ENCODE measurements at regions not wholly inside any gene's neighbourhood (a gene's known extent, or its start where the extent isn't known, plus 50 kb on each side); places are given as distances from the start of the nearest gene placed in this dataset.
"Not testable (repeated sequence)": the region's sequence is repeated elsewhere in the genome, so short reads cannot be mapped to it uniquely, and the experiment has no call there.

DNA sequence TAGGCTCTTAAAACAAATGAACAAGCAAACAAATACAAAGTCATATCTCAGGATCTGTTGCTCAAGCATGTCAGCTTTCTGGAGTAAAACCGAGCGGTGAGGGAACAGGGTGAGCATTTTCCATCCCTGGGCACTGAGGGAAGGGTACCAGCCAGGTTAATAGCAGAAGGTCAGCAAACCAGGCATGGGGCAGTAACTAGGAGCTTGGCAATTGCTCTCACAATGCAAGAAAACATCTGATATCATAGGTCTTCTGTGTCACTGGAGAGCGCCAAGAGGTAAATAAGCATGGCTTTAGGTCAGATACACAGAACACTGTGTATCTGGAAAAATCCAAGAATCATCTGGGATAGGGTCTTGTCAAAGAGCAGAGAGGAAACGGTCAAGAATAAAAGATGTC is 521.7 kb upstream of the AUTS2 start:
- no peak for DNase-seq (ENCODE audit: low read depth in 2 of 2)

DNA sequence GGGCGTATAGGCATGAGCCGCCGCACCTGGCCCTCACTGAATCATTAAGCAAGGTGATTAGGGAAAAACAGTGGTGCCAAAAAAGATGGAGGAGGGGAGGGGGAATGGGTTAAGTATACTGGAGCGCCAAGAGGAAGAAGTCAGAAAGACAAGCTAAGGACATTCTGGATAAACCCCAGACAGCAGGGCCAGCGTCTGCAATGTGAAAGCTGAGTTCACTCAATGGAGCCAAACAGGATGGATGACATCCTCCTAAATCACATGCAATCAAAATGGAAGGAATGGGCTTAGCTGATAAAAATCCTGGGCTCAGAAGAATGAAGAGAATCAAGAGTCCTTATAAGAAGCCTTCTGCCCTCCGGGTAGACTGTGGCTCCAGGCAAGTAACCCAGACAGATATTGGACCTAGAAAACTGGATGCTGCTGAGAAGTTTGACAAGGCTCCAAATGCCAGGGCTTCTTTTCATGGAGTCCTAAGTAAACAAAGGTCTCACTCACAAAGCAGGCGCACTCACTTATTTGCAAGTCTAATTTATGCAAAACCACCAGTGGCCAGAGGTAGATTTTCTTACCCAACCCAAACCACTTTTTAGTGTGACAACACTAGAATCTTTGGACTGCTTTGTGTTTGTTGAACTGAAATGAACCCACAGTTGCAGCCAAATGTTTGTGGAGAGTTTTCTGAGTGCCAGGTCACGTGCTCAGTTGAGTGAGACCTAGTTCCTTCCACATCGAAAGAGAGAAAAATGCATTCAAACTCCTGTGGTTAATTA is 519.1 kb upstream of the AUTS2 start:
- DNase-seq (ENCODE audit: low read depth in 2 of 2): no peak

DNA sequence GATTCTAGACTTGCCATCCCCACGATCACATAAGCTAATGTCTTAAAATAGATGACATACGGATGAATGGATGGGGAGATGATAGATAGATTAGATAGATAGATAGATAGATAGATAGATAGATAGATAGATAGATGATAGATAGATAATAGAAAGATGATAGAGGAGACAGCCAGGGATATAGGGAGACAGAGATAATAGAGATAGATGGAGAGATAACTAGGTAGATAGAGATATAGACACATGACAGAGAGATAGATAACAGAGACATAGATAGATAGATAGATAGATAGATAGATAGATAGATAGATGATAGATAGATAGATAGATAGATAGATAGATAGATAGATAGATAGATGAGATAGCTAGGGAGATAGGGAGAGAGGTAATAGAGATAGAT is 511.0 kb upstream of the AUTS2 start:
- DNase-seq (ENCODE audit: low read depth in 2 of 2): not testable (repeated sequence)

DNA sequence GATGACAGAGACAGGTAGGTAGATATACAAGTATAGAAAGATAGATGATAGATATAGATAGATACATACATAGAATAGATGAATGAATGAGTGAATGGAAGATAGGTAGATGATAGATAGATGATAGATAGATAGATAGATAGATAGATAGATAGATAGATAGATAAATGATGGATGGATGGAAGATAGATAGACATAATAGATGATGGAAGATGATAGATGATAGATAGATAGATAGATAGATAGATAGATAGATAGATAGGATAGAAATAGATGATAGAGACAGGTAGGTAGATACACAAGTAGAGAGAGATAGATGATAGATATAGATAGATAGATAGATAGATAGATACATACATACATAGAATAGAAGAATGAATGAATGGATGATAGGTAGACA is 510.1 kb upstream of the AUTS2 start:
- no peak for DNase-seq (ENCODE audit: low read depth in 2 of 2)

DNA sequence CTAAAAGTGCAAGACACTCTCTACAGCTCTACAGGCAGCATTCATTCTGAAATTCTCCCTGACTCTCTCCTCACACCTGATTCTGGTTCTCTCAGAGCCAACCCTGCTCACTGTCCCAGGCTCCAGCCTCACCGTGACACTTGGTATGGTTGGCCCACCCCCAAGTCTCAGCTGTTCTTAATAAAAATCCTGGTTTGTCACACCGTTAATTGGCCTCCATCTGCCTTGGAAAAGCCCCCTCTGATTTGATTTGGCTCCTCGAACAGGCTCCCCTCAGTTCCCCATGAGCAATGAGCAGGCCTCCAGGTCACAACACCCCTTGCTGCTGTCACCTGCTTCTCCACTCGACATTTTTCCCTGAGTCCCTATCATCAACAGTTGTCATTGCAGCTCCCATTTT is 507.3 kb upstream of the AUTS2 start:
- no peak for DNase-seq (ENCODE audit: low read depth in 2 of 2)

DNA sequence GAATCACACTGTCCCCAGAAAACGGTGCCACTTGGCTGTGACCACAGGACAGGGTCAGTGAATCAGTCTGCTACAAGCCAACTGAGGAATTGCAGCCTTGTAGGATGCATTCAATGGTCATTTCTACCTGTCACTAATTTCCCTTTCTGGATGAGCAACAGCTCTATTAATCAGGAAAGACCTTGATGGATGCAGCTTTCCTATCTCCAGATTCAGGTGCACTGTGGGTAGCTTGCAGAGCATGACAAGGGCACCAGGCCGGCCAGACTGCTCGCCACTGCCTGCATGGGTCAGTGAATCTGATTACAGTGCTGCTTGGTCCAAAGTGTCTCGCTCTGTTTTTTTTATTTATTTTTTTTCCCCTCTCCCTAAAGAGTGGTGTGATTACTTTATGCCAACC is 506.8 kb upstream of the AUTS2 start:
- DNase-seq (ENCODE audit: low read depth in 2 of 2): no peak

DNA sequence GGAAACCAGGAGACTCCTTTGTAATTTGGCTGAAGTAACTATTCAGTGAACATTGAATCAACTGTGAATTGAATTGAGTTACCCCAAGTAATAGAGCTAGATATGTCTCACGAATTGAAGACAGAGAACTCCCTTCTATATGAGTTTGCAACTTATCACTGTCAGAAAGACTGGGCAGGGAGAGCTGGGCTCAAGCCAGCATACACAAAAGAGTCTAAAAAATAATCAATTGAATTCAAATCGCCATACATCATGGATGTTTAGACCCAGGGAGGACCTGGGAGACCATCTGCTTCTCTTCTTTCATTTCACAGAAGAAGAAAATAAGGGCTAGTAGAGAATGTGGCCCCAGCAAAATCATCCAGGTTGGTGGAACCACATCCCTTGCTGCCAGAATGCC is 503.1 kb upstream of the AUTS2 start:
- DNase-seq (ENCODE audit: low read depth in 2 of 2): no peak

DNA sequence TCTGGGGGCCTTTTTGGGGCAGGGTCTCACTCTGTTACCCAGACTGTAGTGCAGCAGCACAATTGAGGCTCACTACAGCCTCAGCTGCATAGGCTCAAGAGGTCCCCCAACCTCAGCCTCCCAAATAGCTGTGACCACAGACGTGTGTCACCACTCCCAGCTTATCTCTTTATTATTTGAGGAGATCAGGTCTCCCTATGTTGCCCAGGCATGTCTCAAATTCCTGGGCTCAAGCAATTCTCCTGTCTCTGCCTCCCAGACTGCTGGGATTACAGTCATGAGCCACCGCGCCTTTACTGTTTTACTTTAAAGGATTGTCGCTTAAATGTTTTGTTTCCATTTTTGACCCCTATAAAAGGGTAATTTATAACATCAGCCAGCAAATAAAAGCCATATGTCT is 502.6 kb upstream of the AUTS2 start:
- DNase-seq (ENCODE audit: low read depth in 2 of 2): no peak

DNA sequence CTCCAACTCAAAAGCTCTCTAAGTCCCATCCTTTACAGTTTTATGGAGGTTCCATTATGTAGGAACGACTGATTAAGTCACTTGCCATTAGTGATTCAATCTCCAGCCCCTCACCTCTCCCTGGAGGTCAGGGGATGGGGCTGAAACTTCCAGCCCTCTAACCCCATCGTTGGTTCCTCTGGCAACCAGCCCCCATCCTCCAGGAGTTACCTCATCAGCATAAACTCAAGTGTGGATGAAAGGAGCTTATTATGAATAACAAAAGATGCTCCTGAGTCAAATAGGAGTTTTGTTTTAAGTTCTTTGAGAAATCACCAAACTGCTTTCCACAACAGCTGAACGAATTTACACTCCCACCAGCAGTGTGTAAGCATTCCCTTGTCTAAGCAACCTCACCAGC is 494.3 kb upstream of the AUTS2 start:
- no peak for DNase-seq (ENCODE audit: low read depth in 2 of 2)

DNA sequence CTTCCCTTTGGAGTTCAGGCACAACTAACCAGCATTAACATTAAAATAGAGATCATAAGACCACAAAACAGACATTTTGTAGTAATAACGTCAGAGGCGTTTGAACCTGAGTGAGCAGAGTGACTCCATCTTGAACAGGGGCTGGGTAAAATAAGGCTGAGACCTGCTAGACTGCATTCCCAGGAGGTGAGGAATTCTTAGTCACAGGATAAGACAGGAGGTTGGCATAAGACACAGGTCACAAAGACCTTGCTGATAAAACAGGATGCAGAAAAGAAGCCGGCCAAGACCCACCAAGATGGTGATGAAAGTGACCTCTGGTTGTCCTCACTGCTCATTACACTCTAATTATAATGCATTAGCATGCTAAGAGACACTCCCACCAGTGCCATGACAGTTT is 493.2 kb upstream of the AUTS2 start:
- no peak for DNase-seq (ENCODE audit: low read depth in 2 of 2)

DNA sequence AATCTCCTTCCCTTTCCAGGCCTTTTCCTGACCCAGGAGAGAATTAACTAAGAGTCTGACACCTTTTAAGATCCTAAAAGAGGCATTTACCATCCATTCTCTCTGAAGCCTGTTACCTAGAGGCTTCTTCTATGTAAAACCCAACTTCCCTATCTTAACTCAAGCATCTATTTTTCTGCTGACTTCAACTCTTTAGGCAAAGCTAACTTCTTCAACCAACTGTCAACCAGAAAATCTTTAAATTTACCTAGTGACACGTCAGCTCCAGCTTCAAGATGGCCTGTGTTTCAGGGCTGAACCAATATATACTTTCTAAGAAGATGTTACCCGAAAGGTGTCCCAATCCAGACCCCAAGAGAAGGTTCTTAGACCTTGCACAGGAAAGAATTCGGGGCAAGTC is 492.3 kb upstream of the AUTS2 start:
- no peak for DNase-seq (ENCODE audit: low read depth in 2 of 2)

DNA sequence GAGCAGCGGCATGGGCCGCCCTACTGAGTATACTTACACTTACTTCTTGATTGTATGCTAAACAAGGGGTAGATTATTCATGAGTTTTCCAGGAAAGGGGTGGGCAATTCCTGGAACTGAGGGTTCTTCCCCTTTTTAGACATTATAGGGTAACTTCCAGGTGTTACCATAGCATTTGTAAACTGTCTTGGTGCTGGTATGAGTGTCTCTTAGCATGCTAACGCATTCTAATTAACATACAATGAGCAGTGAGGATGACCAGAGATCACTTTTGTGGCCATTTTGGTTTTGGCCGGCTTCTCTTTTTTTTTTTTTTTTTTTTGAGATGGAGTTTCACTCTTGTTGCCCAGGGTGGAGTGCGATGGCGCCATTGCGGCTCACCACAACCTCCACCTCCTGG is 491.8 kb upstream of the AUTS2 start:
- DNase-seq (ENCODE audit: low read depth in 2 of 2): not testable (repeated sequence)

DNA sequence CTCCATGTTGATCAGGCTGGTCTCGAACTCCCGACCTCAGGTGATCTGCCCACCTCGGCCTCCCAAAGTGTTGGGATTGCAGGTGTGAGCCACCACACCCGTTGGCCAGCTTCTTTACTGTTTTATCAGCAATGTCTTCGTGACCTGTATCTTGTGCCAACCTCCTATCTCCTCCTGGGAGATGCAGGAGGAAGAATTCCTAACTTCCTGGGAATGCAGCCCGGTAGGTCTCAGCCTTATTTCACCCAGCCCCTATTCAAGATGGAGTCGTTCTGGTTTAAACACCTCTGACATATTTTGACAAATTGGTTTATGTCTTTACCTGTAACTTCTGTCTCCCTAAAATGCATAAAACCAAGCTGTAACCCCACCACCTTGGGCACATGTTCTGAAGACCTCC is 491.3 kb upstream of the AUTS2 start:
- DNase-seq (ENCODE audit: low read depth in 2 of 2): not testable (repeated sequence)

DNA sequence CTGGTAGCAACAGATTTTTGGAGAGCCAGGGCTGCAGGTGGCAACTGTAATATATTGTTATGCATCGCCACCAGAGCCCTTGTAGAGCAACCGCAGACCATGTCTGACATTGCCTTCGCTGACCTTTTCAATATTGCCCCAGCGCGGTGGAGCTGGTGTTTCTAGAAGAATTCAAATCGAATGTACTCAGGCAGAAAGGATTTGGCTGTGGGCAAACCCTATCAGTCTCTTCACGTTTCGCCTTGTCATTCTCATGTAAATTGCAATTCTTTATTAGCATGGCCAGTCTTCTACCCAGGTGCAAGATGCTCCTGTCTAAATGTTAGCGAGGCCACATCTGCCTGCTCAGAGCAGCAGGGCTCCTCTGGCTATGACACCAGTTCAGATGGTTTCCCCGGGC is 490.2 kb upstream of the AUTS2 start:
- no peak for DNase-seq (ENCODE audit: low read depth in 2 of 2)

DNA sequence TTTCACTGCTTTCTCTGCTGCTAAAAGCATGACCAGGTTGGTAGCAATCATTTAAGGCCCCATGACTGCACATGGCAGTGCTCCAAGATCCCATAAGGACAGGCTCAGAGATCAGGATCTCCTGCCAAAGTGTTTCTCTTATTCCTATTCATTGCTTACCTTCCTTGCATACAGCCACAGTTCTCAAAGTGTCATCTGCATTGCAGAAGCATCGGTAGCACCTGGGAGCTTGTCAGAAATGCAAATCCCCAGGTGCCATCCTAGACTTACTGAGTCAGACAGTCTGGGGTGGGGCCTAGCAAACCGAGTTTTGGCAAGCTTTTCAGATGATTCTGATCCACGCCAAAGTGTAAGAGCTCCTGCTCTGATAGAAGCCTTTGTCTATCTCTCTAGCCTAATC is 489.0 kb upstream of the AUTS2 start:
- DNase-seq (ENCODE audit: low read depth in 2 of 2): no peak

DNA sequence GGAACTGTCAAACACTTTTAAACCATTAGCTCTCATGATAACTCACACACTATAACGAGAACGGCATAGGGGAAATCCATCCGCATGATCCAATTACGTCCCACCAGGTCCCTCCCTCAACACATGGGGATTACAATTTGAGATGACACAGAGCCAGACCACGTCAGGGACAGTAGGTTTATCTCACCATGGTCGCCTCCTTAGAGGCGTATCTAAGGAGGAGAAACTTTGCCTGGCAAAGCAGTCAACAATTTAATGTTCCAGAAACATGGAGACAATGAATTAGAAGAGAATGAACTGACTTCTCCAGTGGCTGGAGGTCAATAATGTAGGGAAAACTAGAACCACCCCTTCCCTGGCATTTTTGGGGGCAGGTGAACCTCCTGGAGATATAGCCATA is 488.4 kb upstream of the AUTS2 start:
- no peak for DNase-seq (ENCODE audit: low read depth in 2 of 2)

DNA sequence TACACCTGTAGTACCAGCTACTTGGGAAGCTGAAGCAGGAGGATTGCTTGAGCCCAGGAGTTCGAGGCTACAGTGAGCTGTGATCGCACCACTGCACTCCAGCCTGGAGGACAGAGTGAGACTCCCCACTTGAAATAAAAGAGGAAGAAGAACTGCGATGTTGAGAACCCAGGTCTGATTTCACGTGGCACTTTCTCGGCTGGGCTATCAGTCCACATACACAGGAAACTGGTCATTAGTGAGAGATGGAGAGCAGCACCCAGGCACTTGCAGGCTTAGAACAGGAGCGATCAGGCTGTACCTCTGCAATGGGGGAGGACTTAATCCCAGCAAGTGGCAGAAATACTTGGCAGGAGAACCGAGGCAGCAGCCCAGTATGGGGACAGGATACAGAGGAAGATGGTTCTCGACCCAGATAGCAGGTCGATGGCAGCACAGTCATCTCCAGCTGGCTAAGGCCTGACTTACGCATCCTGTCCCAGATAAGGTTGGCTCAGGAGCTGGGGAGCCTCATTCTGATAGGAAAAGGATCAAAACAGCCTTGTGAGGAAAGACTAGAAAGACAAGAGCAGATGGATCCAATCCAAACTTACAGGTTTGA is 487.7 kb upstream of the AUTS2 start:
- no peak for DNase-seq (ENCODE audit: low read depth in 2 of 2)

DNA sequence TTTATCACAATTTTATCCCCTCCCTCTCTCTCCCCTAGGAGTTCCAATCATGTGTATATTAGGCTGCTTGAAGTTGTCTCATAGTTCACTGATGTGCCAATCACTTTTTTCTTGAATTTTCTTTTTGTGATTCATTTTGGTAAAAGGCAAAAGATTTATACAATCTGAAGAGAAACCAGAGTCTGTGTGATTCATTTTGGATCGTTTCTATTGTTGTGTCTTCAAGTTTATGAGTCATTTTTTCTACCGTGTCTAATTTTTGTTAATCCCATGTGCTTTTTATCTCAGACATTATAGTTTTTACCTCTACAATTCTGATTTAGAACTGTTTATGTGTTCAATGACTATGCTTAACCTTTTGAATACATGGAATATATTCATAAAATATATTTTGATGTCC is 483.9 kb upstream of the AUTS2 start:
- DNase-seq (ENCODE audit: low read depth in 2 of 2): no peak

DNA sequence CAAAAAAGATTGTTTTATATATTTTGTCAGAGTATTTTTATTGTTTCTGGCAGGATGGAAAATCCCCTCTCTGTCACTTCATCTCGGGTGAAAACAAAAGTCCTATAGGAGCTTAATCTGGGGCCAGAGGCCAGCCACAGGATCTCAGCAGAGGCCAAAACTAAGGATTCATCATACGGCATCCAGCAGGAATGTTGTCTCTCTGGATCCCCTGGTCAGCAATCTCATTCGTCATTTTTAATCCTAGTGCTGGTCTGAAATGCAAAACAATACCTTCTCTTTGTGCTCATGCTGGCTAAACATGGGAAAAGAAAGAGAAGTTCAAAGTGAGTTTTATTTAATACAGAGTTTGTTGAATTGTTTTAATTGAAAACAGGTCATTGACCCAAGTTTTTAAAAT is 482.5 kb upstream of the AUTS2 start:
- no peak for DNase-seq (ENCODE audit: low read depth in 2 of 2)

DNA sequence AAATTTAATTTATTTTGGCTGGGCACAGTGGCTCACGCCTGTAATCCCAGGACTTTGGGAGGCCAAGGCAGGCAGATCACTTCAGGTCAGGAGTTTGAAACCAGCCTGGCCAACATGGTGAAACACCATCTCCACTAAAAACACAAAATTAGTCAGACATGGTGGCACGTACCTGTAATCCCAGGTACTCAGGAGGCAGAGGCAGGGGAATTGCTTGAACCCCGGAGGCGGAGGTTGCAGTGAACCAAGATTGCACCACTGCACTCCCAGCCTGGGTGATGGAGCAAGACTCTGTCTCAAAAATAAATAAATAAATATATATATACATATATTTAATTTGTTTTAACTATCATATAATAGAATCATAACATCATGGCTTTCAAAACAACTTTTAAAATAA is 482.1 kb upstream of the AUTS2 start:
- DNase-seq (ENCODE audit: low read depth in 2 of 2): not testable (repeated sequence)

DNA sequence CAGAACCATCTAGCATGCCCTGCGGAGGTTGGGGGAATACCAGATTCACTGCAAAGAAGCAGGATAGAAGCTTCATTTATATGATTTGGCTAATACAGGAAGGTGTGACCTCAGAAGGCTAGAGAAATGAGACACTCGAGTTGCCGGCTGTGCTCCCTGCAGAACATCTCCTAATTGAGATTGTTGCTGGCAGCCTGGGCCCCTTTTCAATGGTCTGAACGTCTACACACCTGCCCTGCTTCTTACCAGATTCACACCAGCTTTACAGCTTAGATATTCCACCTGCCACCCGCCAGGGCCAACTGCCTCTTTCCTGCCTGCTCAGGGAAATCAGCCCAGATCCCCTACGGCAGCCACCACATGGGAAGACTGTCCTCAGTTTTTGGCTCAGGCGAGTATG is 475.3 kb upstream of the AUTS2 start:
- DNase-seq (ENCODE audit: low read depth in 2 of 2): no peak

DNA sequence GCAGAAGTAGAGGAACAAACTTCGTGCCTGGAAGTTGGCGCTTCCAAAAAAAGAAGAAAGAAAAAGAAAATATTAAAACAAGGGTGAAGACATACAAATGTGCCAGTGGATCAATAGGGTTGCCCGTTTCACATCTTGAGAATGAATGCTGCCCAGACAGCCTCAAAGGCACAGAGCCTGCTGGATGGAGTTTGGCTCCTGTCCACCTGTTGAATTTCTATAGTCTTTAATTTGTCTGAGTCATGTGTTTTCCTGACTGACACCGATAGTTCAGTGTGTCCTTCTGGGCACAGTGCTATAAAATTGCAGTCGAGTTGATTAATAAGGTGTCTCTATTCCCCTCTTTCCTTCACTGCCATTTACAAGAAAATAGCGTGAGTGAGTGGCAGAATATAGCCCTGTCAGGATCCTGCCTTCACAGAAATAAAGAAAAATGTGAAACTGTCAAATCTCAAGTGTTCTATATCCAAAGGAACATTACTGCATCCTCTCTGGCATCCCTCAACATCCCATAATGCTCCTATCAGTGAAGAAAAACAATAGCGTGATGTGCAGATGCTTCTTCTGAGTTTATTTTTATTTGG is 471.3 kb upstream of the AUTS2 start:
- DNase-seq (ENCODE audit: low read depth in 2 of 2): no peak

DNA sequence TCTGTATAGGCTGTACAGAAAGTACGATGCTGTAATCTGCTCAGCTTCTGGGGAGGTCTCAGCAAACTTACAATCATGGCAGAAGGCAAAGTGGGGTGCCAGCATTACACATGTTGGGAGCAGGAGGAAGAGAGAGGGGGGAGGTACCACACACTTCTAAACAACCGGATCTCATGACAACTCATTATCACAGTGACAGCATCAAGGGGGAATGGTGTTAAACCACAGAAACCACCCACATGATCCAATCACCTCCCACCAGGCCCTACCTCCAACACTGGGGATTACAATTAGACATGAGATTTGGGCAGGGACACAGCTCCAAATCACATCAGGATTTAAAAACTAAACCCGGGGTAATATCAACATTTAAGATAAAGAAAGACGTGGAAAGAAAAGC is 468.8 kb upstream of the AUTS2 start:
- no peak for DNase-seq (ENCODE audit: low read depth in 2 of 2)

DNA sequence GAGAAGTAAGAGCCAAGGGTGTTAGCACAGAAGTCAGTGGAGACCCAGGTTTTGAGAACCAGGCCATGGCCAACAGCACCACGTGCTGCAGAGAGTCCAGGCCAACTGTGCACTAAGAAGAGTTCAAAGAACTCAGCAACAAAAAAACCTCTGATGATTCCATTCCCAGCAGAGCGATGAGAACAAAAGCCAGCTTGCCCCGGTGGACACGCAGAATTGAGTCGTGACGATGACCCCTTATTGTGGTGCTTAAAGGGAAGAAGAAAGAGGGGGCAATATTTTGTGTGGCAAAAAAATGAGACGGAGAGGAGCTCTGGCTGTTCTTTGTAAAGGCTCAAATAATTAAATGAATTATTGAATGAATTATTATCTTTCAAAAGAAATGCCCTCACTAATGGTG is 468.3 kb upstream of the AUTS2 start:
- DNase-seq (ENCODE audit: low read depth in 2 of 2): no peak
